Thoracic aorta (tissue), 2 donors: ENCODE measurements at regions not wholly inside any gene's neighbourhood (a gene's known extent, or its start where the extent isn't known, plus 50 kb on each side); places are given as distances from the start of the nearest gene placed in this dataset.

Source experiments
- ATAC-seq: fragments of 150-250 bp; one replicate; pipeline ENCODE4 v1.8.0; 2017; ENCODE audit warnings: low read depth; ENCODE audit not compliant: insufficient number of reproducible peaks, low FRiP score
- DNase-seq: peaks from one replicate; pipeline ENCODE4 v3.0.0-alpha.2; 2020; ENCODE audit warnings: low spot score
- H3K27ac ChIP-seq, 2 donors: fragments of 200-600 bp; sonication (generic); 1 replicate in 1 of 2; 2 replicates in 1 of 2; pipeline ENCODE4 v1.5.1; 2016; ENCODE audit warnings: mild to moderate bottlenecking in 2 of 2, moderate library complexity in 2 of 2
- H3K27me3 ChIP-seq: fragments of 200-600 bp; sonication (generic); replicated peaks from 2 replicates; pipeline ENCODE4 v1.6.0; 2016; ENCODE audit warnings: mild to moderate bottlenecking; ENCODE audit not compliant: insufficient read depth
- H3K36me3 ChIP-seq: fragments of 200-600 bp; sonication (generic); one replicate; pipeline ENCODE4 v1.5.1; 2016
- H3K4me1 ChIP-seq, 2 donors: fragments of 200-600 bp; sonication (generic); 1 replicate in 1 of 2; 2 replicates in 1 of 2; pipeline versions ENCODE4 v1.5.1 to v1.6.0; 2016; ENCODE audit warnings: low read depth in 2 of 2, mild to moderate bottlenecking in 1 of 2; ENCODE audit not compliant: control insufficient read depth in 1 of 2
- H3K4me3 ChIP-seq: fragments of 200-600 bp; sonication (generic); 2 replicates; pipeline ENCODE4 v1.5.1; 2016; ENCODE audit warnings: mild to moderate bottlenecking
- H3K9me3 ChIP-seq: fragments of 200-600 bp; sonication (generic); 2 replicates; pipeline ENCODE4 v1.5.1; 2016
- CTCF ChIP-seq: fragments of 200-600 bp; sonication (generic); IDR thresholded peaks from one replicate; pipeline ENCODE4 v1.5.1; 2019; ENCODE audit warnings: antibody characterized with exemption

DNA sequence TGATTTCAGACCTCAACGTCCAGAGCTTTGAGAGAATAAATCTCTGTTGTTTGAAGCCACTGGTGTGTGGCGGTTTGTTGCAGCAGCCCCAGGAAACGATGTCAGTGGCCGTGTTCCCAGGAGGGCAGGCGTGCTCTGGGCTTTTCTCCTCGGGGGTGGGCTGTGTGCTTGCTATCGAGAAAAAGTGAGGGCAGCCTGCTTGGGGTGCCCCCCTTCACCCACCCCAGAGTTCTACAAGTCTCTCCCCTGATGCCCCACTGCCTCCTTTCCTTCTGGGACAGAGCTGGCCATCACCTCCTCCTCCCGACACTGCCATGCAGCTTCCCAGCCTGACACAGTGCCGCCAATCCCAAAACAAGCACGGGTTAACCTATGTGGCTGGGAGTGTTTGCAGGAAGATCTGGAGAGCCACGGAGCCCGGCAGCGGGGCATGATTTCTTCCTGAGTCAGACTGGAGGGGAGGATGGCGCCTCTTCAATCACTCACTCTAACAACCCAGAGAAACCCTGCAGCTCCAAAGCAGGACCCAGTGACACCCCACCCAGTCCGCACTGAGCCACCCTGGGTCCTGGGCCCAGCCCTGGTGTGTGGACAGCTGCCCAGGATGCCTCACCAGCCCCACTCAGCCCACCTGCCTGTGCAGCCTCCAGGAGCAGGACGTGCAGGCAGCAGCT is 213.7 kb upstream of the RAB6C start:
- no peak for DNase-seq
- Histone ChIP-seq H3K27me3 (peaks cover 6% of the 10 kb centered on the region), H3K27ac (no peak overlapping the region), H3K9me3 (no peaks in the 10 kb centered on the region), H3K4me3 (no peak overlapping the region), H3K36me3 (no peaks in the 10 kb centered on the region), H3K4me1 (no peaks in the 10 kb centered on the region)
- ATAC-seq: no peak
- TF ChIP-seq CTCF: no peak

- Histone ChIP-seq H3K27ac (no peak overlapping the region), H3K27me3 (peaks cover 6% of the 10 kb centered on the region), H3K4me3 (no peak overlapping the region), H3K9me3 (no peaks in the 10 kb centered on the region), H3K4me1 (no peaks in the 10 kb centered on the region), H3K36me3 (no peaks in the 10 kb centered on the region)
- no peak for TF ChIP-seq CTCF
- DNase-seq (no peak), ATAC-seq (no peak)
Measured at GRCh38 chr2:129766374-129766993, 213.0 kb upstream of the RAB6C start.

DNA sequence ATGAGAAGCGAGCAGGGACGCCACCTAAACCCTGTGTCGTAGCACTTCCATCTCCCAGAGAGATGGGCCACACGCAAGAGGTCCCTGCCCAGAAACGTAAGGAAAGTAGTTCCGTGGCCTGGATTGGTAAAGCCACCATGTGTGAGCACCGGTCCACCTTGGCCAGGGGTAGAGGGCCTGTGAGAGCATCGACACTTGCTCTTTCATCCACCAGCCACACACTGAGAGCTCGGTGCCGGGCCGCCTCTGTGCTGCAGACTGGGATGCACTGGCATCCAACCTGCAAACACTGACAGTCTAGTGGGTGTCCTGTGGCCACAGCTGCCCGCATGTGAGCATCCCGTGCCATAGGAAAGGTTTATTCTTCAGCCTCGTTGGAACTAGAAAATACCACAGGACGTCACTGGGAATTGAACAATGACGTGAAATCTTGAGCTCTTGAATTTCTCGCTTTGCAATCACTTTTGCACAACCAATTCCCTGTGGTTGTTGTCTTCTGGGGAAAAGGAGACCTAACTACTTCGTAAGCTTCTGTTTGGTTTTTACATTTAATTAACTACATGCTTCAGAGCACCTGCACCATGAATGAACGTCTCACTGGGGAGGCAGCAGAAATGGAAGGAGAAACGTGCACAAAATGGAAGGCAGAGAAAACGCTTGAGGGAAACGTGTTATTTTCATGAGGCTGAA is 212.0 kb upstream of the RAB6C start:
- no peak overlapping the region for H3K4me3 ChIP-seq
- peaks cover 6% of the 10 kb centered on the region for H3K27me3 ChIP-seq
- no peak overlapping the region for H3K27ac ChIP-seq
- H3K9me3 ChIP-seq: no peaks in the 10 kb centered on the region
- ATAC-seq (no peak), DNase-seq (no peak)
- no peak for TF ChIP-seq CTCF
- H3K4me1 ChIP-seq: no peaks in the 10 kb centered on the region
- no peaks in the 10 kb centered on the region for H3K36me3 ChIP-seq

GRCh38 chr2:129768036-129768386 is 211.5 kb upstream of the RAB6C start:
- Histone ChIP-seq H3K36me3 (no peaks in the 10 kb centered on the region), H3K4me1 (no peaks in the 10 kb centered on the region), H3K9me3 (no peaks in the 10 kb centered on the region), H3K27ac (no peak overlapping the region), H3K27me3 (peaks cover 6% of the 10 kb centered on the region), H3K4me3 (no peak overlapping the region)
- no peak for DNase-seq
- TF ChIP-seq CTCF: no peak
- no peak for ATAC-seq

GRCh38 chr2:129768485-129769184 is 210.8 kb upstream of the RAB6C start:
- Histone ChIP-seq H3K36me3 (no peaks in the 10 kb centered on the region), H3K9me3 (no peaks in the 10 kb centered on the region), H3K4me1 (no peaks in the 10 kb centered on the region), H3K27ac (no peak overlapping the region), H3K4me3 (no peak overlapping the region), H3K27me3 (peaks cover 6% of the 10 kb centered on the region)
- DNase-seq (no peak), ATAC-seq (no peak)
- TF ChIP-seq CTCF: no peak
